Prostate gland (tissue), 2 donors: ENCODE measurements at regions not wholly inside any gene's neighbourhood (a gene's known extent, or its start where the extent isn't known, plus 50 kb on each side); places are given as distances from the start of the nearest gene placed in this dataset.

Experiments used
- POLR2A ChIP-seq: fragments of 450-650 bp; IDR thresholded peaks from one replicate; pipeline ENCODE4 v1.6.1; 2016; ENCODE audit warnings: antibody characterized with exemption, mild to moderate bottlenecking
- POLR2AphosphoS5 ChIP-seq: sonication (generic); formaldehyde crosslinking; IDR thresholded peaks from one replicate; pipeline ENCODE4 v1.6.1; 2017; ENCODE audit warnings: antibody characterized with exemption
- TF ChIP-seq, protein P1 (sequence below), 4 experiments: fragments of 200-600 bp in 2 of 4; fragments of 450-650 bp in 2 of 4; sonication (generic) in 2 of 4; IDR thresholded peaks; 1 replicate in 3 of 4; 2 replicates in 1 of 4; pipeline ENCODE4 v1.5.1; 2016 to 2019; ENCODE audit warnings: antibody characterized with exemption in 4 of 4, mild to moderate bottlenecking in 2 of 4, moderate library complexity in 2 of 4

- TF ChIP-seq POLR2AphosphoS5 (no peak), POLR2A (no peak)
- TF ChIP-seq, protein P1, sequence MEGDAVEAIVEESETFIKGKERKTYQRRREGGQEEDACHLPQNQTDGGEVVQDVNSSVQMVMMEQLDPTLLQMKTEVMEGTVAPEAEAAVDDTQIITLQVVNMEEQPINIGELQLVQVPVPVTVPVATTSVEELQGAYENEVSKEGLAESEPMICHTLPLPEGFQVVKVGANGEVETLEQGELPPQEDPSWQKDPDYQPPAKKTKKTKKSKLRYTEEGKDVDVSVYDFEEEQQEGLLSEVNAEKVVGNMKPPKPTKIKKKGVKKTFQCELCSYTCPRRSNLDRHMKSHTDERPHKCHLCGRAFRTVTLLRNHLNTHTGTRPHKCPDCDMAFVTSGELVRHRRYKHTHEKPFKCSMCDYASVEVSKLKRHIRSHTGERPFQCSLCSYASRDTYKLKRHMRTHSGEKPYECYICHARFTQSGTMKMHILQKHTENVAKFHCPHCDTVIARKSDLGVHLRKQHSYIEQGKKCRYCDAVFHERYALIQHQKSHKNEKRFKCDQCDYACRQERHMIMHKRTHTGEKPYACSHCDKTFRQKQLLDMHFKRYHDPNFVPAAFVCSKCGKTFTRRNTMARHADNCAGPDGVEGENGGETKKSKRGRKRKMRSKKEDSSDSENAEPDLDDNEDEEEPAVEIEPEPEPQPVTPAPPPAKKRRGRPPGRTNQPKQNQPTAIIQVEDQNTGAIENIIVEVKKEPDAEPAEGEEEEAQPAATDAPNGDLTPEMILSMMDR (IDR thresholded peaks at IDR 0.05), result no peak
These were observed 106.2 kb downstream of the IGLL1 start for GRCh38 chr22:23473901-23474300.
